IMR-90 (cell line): ENCODE measurements at regions not wholly inside any gene's neighbourhood (a gene's known extent, or its start where the extent isn't known, plus 50 kb on each side); places are given as distances from the start of the nearest gene placed in this dataset.

Source experiments
- ATAC-seq: fragments of 200-7000 bp; cut with Tn5 transposase; 2 replicates; pipeline ENCODE4 v1.9.1; 2020; ENCODE audit warnings: low read depth, mild to moderate bottlenecking, moderate library complexity
- BruUV-seq: library from RNA; stranded (reverse); fragments of 400-500 nt; replicated peaks from 2 replicates; lab custom pipeline; 2021; lab: Mats Ljungman, UMichigan
- CTCF ChIA-PET: fragments of 300-600 bp; formaldehyde crosslinking; extraction: SDS; loops from one replicate; lab custom pipeline; 2021; ENCODE audit warnings: antibody characterized with exemption; lab: Yijun Ruan, JAX
- POLR2A ChIA-PET: fragments of 300-600 bp; sonication (Branson Sonifier 250); formaldehyde crosslinking; loops from one replicate; lab custom pipeline; 2022; ENCODE audit warnings: antibody characterized with exemption; ENCODE audit not compliant: unreplicated experiment; lab: Charles Lee
- DNase-seq: peaks from one replicate; pipeline ENCODE4 v3.0.0; 2013
- H2AFZ ChIP-seq: replicated peaks from 2 replicates; pipeline ENCODE3; 2013; ENCODE audit warnings: low read length, mild to moderate bottlenecking; ENCODE audit not compliant: poor library complexity
- H2AK5ac ChIP-seq: 2 replicates; pipeline ENCODE4 v1.6.1; 2013; ENCODE audit warnings: low read depth, low read length, inconsistent platforms
- H2AK9ac ChIP-seq: replicated peaks from 2 replicates; pipeline ENCODE3; 2013; ENCODE audit warnings: mild to moderate bottlenecking, low read depth, low read length, moderate library complexity; ENCODE audit not compliant: poor library complexity
- H2BK120ac ChIP-seq: 2 replicates; pipeline ENCODE4 v1.6.1; 2013; ENCODE audit warnings: low read depth, low read length, inconsistent platforms
- H2BK15ac ChIP-seq: 3 replicates; pipeline ENCODE4 v1.6.1; 2013; ENCODE audit warnings: low read depth, low read length, inconsistent platforms
- H2BK20ac ChIP-seq: 2 replicates; pipeline ENCODE4 v1.6.1; 2013; ENCODE audit warnings: low read depth, mild to moderate bottlenecking, inconsistent platforms, low read length, moderate library complexity
- H2BK5ac ChIP-seq: 2 replicates; pipeline ENCODE4 v1.6.1; 2013; ENCODE audit warnings: mild to moderate bottlenecking, low read depth, low read length, inconsistent platforms; ENCODE audit not compliant: poor library complexity, severe bottlenecking
- H3K14ac ChIP-seq: replicated peaks from 2 replicates; pipeline ENCODE4 v1.6.1; 2013; ENCODE audit warnings: low read depth, low read length, inconsistent platforms
- H3K18ac ChIP-seq: 2 replicates; pipeline ENCODE4 v1.6.1; 2013; ENCODE audit warnings: low read depth, low read length, control low read depth
- H3K23ac ChIP-seq: 2 replicates; pipeline ENCODE4 v1.6.1; 2013; ENCODE audit warnings: low read depth, low read length, inconsistent platforms
- H3K27ac ChIP-seq: 2 replicates; pipeline ENCODE4 v1.5.1; 2013; ENCODE audit warnings: mild to moderate bottlenecking, control low read depth, low read length; ENCODE audit not compliant: insufficient read depth
- H3K27me3 ChIP-seq: 2 replicates; pipeline ENCODE4 v1.6.1; 2013; ENCODE audit warnings: low read length; ENCODE audit not compliant: control insufficient read depth, insufficient read depth
- H3K36me3 ChIP-seq: 2 replicates; pipeline ENCODE4 v1.6.1; 2013; ENCODE audit warnings: low read length, mixed read lengths; ENCODE audit not compliant: control insufficient read depth, insufficient read depth
- H3K4ac ChIP-seq: 2 replicates; pipeline ENCODE4 v1.6.1; 2013; ENCODE audit warnings: low read depth, low read length, inconsistent platforms
- H3K4me1 ChIP-seq: 2 replicates; pipeline ENCODE4 v1.6.1; 2013; ENCODE audit warnings: low read length, mixed read lengths; ENCODE audit not compliant: control insufficient read depth, insufficient read depth
- H3K4me2 ChIP-seq: 2 replicates; pipeline ENCODE4 v1.6.1; 2013; ENCODE audit warnings: low read depth, mild to moderate bottlenecking, control low read depth, low read length, moderate library complexity
- H3K4me3 ChIP-seq: 2 replicates; pipeline ENCODE4 v1.5.1; 2013; ENCODE audit warnings: low read depth, mild to moderate bottlenecking, control low read depth, low read length, moderate library complexity; ENCODE audit not compliant: insufficient read depth
- H3K56ac ChIP-seq: 2 replicates; pipeline ENCODE4 v1.6.1; 2013; ENCODE audit warnings: low read length, inconsistent platforms; ENCODE audit not compliant: insufficient read depth; ENCODE audit errors: extremely low read depth
- H3K79me1 ChIP-seq, 2 experiments: 2 replicates each; pipeline ENCODE4 v1.6.1; 2013; ENCODE audit warnings: low read length in 2 of 2, inconsistent platforms in 1 of 2, low read depth in 1 of 2
- H3K9ac ChIP-seq: 2 replicates; pipeline ENCODE4 v1.6.1; 2013; ENCODE audit warnings: low read depth, low read length, control low read depth
- H3K9me1 ChIP-seq: 2 replicates; pipeline ENCODE4 v1.6.1; 2013; ENCODE audit warnings: low read length, inconsistent platforms; ENCODE audit not compliant: insufficient read depth
- H3K9me3 ChIP-seq: 2 replicates; pipeline ENCODE4 v1.6.1; 2013; ENCODE audit warnings: low read length; ENCODE audit not compliant: control insufficient read depth, insufficient read depth
- H4K20me1 ChIP-seq: 2 replicates; pipeline ENCODE4 v1.6.1; 2013; ENCODE audit warnings: low read length, inconsistent platforms; ENCODE audit not compliant: insufficient read depth
- H4K5ac ChIP-seq: 2 replicates; pipeline ENCODE4 v1.6.1; 2013; ENCODE audit warnings: mild to moderate bottlenecking, low read depth, low read length, control low read depth
- H4K8ac ChIP-seq, 2 experiments: 2 replicates each; pipeline ENCODE4 v1.6.1; 2013; ENCODE audit warnings: low read depth in 2 of 2, low read length in 2 of 2, control low read depth in 1 of 2, inconsistent platforms in 1 of 2
- H4K91ac ChIP-seq: 2 replicates; pipeline ENCODE4 v1.6.1; 2013; ENCODE audit warnings: low read depth, low read length, inconsistent platforms; ENCODE audit not compliant: insufficient read depth
- CEBPB ChIP-seq: IDR thresholded peaks from 2 replicates; pipeline ENCODE4 v1.6.1; 2012; ENCODE audit warnings: low read depth, low read length, improper control_type of control experiment
- CHD1 ChIP-seq: IDR thresholded peaks from 2 replicates; pipeline ENCODE4 v1.6.1; 2012; ENCODE audit warnings: low read depth, low read length, improper control_type of control experiment
- MAFK ChIP-seq: IDR thresholded peaks from 2 replicates; pipeline ENCODE4 v1.6.1; 2012; ENCODE audit warnings: low read depth, low read length, improper control_type of control experiment
- MXI1 ChIP-seq: IDR thresholded peaks from 2 replicates; pipeline ENCODE4 v1.6.1; 2012; ENCODE audit warnings: low read depth, mild to moderate bottlenecking, low read length, moderate library complexity, borderline replicate concordance
- RFX5 ChIP-seq: IDR thresholded peaks from 2 replicates; pipeline ENCODE4 v1.8.0; 2012; ENCODE audit warnings: low read depth, mild to moderate bottlenecking, low read length, moderate library complexity
- WGBS, 2 experiments: methylation state at CpG; one replicate each; pipeline versions ENCODE4 v1.1.5 to v1.1.7; 2013; ENCODE audit warnings: missing lambda C conversion rate in 2 of 2; ENCODE audit not compliant: insufficient read length in 1 of 2; ENCODE audit errors: extremely low coverage in 2 of 2; 5-methylcytosine and 5-hydroxymethylcytosine counted together
- dilution Hi-C: fragments of 300-500 bp; cut with HindIII; formaldehyde crosslinking; loops from one replicate; pipeline ENCODE4 v1.14.3; 2018; ENCODE audit warnings: low sequenced_read_pairs; ENCODE audit not compliant: unreplicated experiment
- in situ Hi-C: fragments of 300-500 bp; cut with MboI; formaldehyde crosslinking; loops from 3 replicates; pipeline ENCODE4 v1.14.3; 2019; ENCODE audit warnings: low sequenced_read_pairs, inconsistent platforms, mixed read lengths
- intact Hi-C: fragments of 100-400 bp; cut with micrococcal nuclease; formaldehyde crosslinking; loops from 2 replicates; pipeline ENCODE4 v1.10.0; 2022

GRCh38 chr9:24242576-24242975 lies 303.1 kb downstream of the IZUMO3 start:
- in situ Hi-C loops = no loop called here
- Histone ChIP-seq H2BK5ac (no peak overlapping the region), H3K4me1 (no peaks in the 10 kb centered on the region), H3K27ac (no peak overlapping the region), H3K23ac (no peak overlapping the region), H2BK15ac (no peak overlapping the region), H2AK5ac (no peak overlapping the region), H4K8ac (no peak overlapping the region), H3K27me3 (no peaks in the 10 kb centered on the region), H3K9me1 (no peaks in the 10 kb centered on the region), H3K14ac (no peak overlapping the region), H3K18ac (no peak overlapping the region), H2BK120ac (no peak overlapping the region), H2AK9ac (no peak overlapping the region), H3K4me3 (no peak overlapping the region), H3K36me3 (no peaks in the 10 kb centered on the region), H4K91ac (no peak overlapping the region), H3K79me1 (no peaks in the 10 kb centered on the region), H3K4me2 (no peak overlapping the region), H3K9me3 (no peaks in the 10 kb centered on the region), H3K4ac (no peak overlapping the region), H3K9ac (no peak overlapping the region), H4K20me1 (no peaks in the 10 kb centered on the region), H2BK20ac (no peak overlapping the region), H3K56ac (no peak overlapping the region), H2AFZ (no peak overlapping the region), H4K5ac (no peak overlapping the region)
- POLR2A ChIA-PET = no interaction called here
- DNase-seq (no peak), ATAC-seq (no peak)
- dilution Hi-C loops = no loop called here
- CTCF ChIA-PET = no interaction called here
- BruUV-seq = no TSS peak
- no peak for TF ChIP-seq MXI1
- TF ChIP-seq RFX5 = no peak
- peak; percentile 75 for TF ChIP-seq MAFK
- no peak for TF ChIP-seq CHD1
- no peak for TF ChIP-seq CEBPB
- intact Hi-C loops = no loop called here
- WGBS, 2 experiments = no CpG with 5 or more reads among the region's 3 CpGs
